ENCODE measurements at regions not wholly inside any gene's neighbourhood (a gene's known extent, or its start where the extent isn't known, plus 50 kb on each side); places are given as distances from the start of the nearest gene placed in this dataset.

GRCh38 chr11:8328848-8329330, 65.2 kb upstream of the LMO1 start (continued):
- TF ChIP-seq MXI1 (IDR thresholded peaks at IDR 0.05; ENCODE audit: low read depth, low read length) (no peak), NFIC (IDR thresholded peaks at IDR 0.05; ENCODE audit: low read depth, low read length) (no peak), ZNF592 (IDR thresholded peaks at IDR 0.05) (no peak), RFX5 (IDR thresholded peaks at IDR 0.05; ENCODE audit: low read depth, low read length) (no peak), EZH2 (IDR thresholded peaks at IDR 0.05; ENCODE audit: borderline replicate concordance, control insufficient read depth, low read depth, low read length) (no peak), ATF7 (IDR thresholded peaks at IDR 0.05; ENCODE audit: low read depth) (no peak; the same call in 1 of the 2 replicates), ASH2L (IDR thresholded peaks at IDR 0.05; ENCODE audit: borderline replicate concordance, low read depth) (no peak), ZNF24 (IDR thresholded peaks at IDR 0.05) (no peak), ESRRA (IDR thresholded peaks at IDR 0.05; ENCODE audit: low read length) (no peak), KDM1A (IDR thresholded peaks at IDR 0.05; ENCODE audit: borderline replicate concordance) (no peak), TCF7 (IDR thresholded peaks at IDR 0.05; ENCODE audit: borderline replicate concordance) (no peak), SMARCA5 (IDR thresholded peaks at IDR 0.05) (no peak), NBN (IDR thresholded peaks at IDR 0.05) (0 out of 2 replicates have a peak, but pooled peaks have one; percentile 39), BHLHE40 (IDR thresholded peaks at IDR 0.05; ENCODE audit: borderline replicate concordance in 1 of 2, low read depth in 2 of 2, low read length in 1 of 2) (peak in 1 of 2 experiments; percentile 42; a peak in 2 of 4 replicates), CBFB (IDR thresholded peaks at IDR 0.05; ENCODE audit: low read depth) (no peak), CBX5 (IDR thresholded peaks at IDR 0.05; ENCODE audit: low read depth) (no peak), SIN3A (IDR thresholded peaks at IDR 0.05; ENCODE audit: low read depth, low read length) (no peak), BCL11A (IDR thresholded peaks at IDR 0.05; ENCODE audit: low read depth, low read length) (0 out of 2 replicates have a peak, but pooled peaks have one; percentile 37), SIX5 (IDR thresholded peaks at IDR 0.05; ENCODE audit: low read depth, low read length, severe bottlenecking) (no peak)
- TF ChIP-seq, protein P1, sequence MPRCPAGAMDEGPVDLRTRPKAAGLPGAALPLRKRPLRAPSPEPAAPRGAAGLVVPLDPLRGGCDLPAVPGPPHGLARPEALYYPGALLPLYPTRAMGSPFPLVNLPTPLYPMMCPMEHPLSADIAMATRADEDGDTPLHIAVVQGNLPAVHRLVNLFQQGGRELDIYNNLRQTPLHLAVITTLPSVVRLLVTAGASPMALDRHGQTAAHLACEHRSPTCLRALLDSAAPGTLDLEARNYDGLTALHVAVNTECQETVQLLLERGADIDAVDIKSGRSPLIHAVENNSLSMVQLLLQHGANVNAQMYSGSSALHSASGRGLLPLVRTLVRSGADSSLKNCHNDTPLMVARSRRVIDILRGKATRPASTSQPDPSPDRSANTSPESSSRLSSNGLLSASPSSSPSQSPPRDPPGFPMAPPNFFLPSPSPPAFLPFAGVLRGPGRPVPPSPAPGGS (IDR thresholded peaks at IDR 0.05; ENCODE audit: borderline replicate concordance, insufficient read depth, low read depth, low read length, poor library complexity, severe bottlenecking) = no peak
